WERI-Rb-1 (cell line): ENCODE measurements at regions not wholly inside any gene's neighbourhood (a gene's known extent, or its start where the extent isn't known, plus 50 kb on each side); places are given as distances from the start of the nearest gene placed in this dataset.

Experiments used
- DNase-seq: peaks from one replicate; pipeline ENCODE4 v3.0.0-alpha.2; 2020
- H3K27ac ChIP-seq: fragments of 250-450 bp; sonication (Bioruptor Pico); 2 replicates; pipeline ENCODE4 v1.5.1; 2020; ENCODE audit warnings: mild to moderate bottlenecking, moderate library complexity
- H3K27me3 ChIP-seq: fragments of 250-450 bp; sonication (Bioruptor Pico); 2 replicates; pipeline ENCODE4 v1.5.1; 2021; ENCODE audit warnings: mild to moderate bottlenecking, low read depth, moderate library complexity; ENCODE audit not compliant: insufficient read depth, severe bottlenecking
- H3K36me3 ChIP-seq: fragments of 250-450 bp; sonication (Bioruptor Pico); 2 replicates; pipeline ENCODE4 v1.5.1; 2020; ENCODE audit warnings: mild to moderate bottlenecking, moderate library complexity
- H3K4me3 ChIP-seq: 2 replicates; pipeline ENCODE4 v1.5.1; 2011; ENCODE audit warnings: low read depth, mild to moderate bottlenecking, control low read depth, low read length
- H3K9me3 ChIP-seq: fragments of 250-450 bp; sonication (Bioruptor Pico); 2 replicates; pipeline ENCODE4 v1.5.1; 2021; ENCODE audit warnings: mild to moderate bottlenecking, moderate library complexity; ENCODE audit not compliant: severe bottlenecking
- CTCF ChIP-seq: IDR thresholded peaks from 2 replicates; pipeline ENCODE4 v1.5.1; 2011; ENCODE audit warnings: low read depth, mild to moderate bottlenecking, control low read depth, inconsistent platforms, low read length

GRCh38 chr22:48860557-48860956 lies 967.1 kb downstream of the BRD1 start:
- Histone ChIP-seq H3K9me3 (no peaks in the 10 kb centered on the region), H3K4me3 (no peak overlapping the region), H3K36me3 (no peaks in the 10 kb centered on the region), H3K27ac (no peak overlapping the region), H3K27me3 (no peaks in the 10 kb centered on the region)
- TF ChIP-seq CTCF, result no peak
- no peak for DNase-seq

- H3K36me3 ChIP-seq, result no peaks in the 10 kb centered on the region
- DNase-seq, result no peak
- no peak for TF ChIP-seq CTCF
- H3K27ac ChIP-seq, result no peak overlapping the region
- no peaks in the 10 kb centered on the region for H3K9me3 ChIP-seq
- H3K4me3 ChIP-seq, result no peak overlapping the region
- H3K27me3 ChIP-seq, result no peaks in the 10 kb centered on the region
Measured at GRCh38 chr22:48858856-48859255, 968.8 kb downstream of the BRD1 start.

GRCh38 chr22:48858121-48858520 lies 969.6 kb downstream of the BRD1 start:
- H3K27ac ChIP-seq, result no peak overlapping the region
- no peak overlapping the region for H3K4me3 ChIP-seq
- H3K36me3 ChIP-seq, result no peaks in the 10 kb centered on the region
- no peaks in the 10 kb centered on the region for H3K27me3 ChIP-seq
- no peak for DNase-seq
- H3K9me3 ChIP-seq, result no peaks in the 10 kb centered on the region
- no peak for TF ChIP-seq CTCF

GRCh38 chr22:48857202-48857805 lies 970.4 kb downstream of the BRD1 start:
- no peaks in the 10 kb centered on the region for H3K9me3 ChIP-seq
- no peak for TF ChIP-seq CTCF

GRCh38 chr22:48856308-48856615 lies 971.4 kb downstream of the BRD1 start:
- Histone ChIP-seq H3K36me3 (no peaks in the 10 kb centered on the region), H3K4me3 (no peak overlapping the region), H3K9me3 (no peaks in the 10 kb centered on the region), H3K27me3 (no peaks in the 10 kb centered on the region), H3K27ac (no peak overlapping the region)
- no peak for DNase-seq
- no peak for TF ChIP-seq CTCF

More at GRCh38 chr22:48857202-48857805, 970.4 kb downstream of the BRD1 start:
- DNase-seq, result no peak
- Histone ChIP-seq H3K27ac (no peak overlapping the region), H3K4me3 (no peak overlapping the region), H3K27me3 (no peaks in the 10 kb centered on the region), H3K36me3 (no peaks in the 10 kb centered on the region)

- H3K4me3 ChIP-seq, result no peak overlapping the region
- no peaks in the 10 kb centered on the region for H3K36me3 ChIP-seq
- no peak for DNase-seq
- no peaks in the 10 kb centered on the region for H3K9me3 ChIP-seq
- no peak overlapping the region for H3K27ac ChIP-seq
- no peak for TF ChIP-seq CTCF
- H3K27me3 ChIP-seq, result no peaks in the 10 kb centered on the region
Measured at GRCh38 chr22:48855593-48856307, 971.9 kb downstream of the BRD1 start.
